AG09319 (cell line): ENCODE measurements at regions not wholly inside any gene's neighbourhood (a gene's known extent, or its start where the extent isn't known, plus 50 kb on each side); places are given as distances from the start of the nearest gene placed in this dataset.

Experiments
- DNase-seq: peaks from one replicate; pipeline ENCODE4 v3.0.0-alpha.2; 2010; ENCODE audit warnings: low read depth; ENCODE audit errors: extremely low read depth
- TF ChIP-seq, protein P1 (sequence below): IDR thresholded peaks from 2 replicates; pipeline ENCODE4 v1.5.1; 2011; ENCODE audit warnings: low read depth, mild to moderate bottlenecking, inconsistent platforms, low read length, moderate library complexity

- DNase-seq, result no peak
These were observed 381.3 kb downstream of the CTTN start for GRCh38 chr11:70779433-70780245.

GRCh38 chr11:70780246-70780535 is 381.9 kb downstream of the CTTN start:
- DNase-seq, result no peak
- TF ChIP-seq, protein P1, sequence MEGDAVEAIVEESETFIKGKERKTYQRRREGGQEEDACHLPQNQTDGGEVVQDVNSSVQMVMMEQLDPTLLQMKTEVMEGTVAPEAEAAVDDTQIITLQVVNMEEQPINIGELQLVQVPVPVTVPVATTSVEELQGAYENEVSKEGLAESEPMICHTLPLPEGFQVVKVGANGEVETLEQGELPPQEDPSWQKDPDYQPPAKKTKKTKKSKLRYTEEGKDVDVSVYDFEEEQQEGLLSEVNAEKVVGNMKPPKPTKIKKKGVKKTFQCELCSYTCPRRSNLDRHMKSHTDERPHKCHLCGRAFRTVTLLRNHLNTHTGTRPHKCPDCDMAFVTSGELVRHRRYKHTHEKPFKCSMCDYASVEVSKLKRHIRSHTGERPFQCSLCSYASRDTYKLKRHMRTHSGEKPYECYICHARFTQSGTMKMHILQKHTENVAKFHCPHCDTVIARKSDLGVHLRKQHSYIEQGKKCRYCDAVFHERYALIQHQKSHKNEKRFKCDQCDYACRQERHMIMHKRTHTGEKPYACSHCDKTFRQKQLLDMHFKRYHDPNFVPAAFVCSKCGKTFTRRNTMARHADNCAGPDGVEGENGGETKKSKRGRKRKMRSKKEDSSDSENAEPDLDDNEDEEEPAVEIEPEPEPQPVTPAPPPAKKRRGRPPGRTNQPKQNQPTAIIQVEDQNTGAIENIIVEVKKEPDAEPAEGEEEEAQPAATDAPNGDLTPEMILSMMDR, result no peak

More at GRCh38 chr11:70779433-70780245, 381.3 kb downstream of the CTTN start:
- TF ChIP-seq, protein P1, result no peak

- DNase-seq, result no peak
- TF ChIP-seq, protein P1, result no peak
These were observed 384.1 kb downstream of the CTTN start for GRCh38 chr11:70782401-70782913.

- no peak for DNase-seq
- TF ChIP-seq, protein P1, result no peak
These were observed 385.0 kb downstream of the CTTN start for GRCh38 chr11:70783356-70783755.

GRCh38 chr11:70783821-70784220 is 385.5 kb downstream of the CTTN start:
- TF ChIP-seq, protein P1, result no peak
- DNase-seq, result no peak

DNA sequence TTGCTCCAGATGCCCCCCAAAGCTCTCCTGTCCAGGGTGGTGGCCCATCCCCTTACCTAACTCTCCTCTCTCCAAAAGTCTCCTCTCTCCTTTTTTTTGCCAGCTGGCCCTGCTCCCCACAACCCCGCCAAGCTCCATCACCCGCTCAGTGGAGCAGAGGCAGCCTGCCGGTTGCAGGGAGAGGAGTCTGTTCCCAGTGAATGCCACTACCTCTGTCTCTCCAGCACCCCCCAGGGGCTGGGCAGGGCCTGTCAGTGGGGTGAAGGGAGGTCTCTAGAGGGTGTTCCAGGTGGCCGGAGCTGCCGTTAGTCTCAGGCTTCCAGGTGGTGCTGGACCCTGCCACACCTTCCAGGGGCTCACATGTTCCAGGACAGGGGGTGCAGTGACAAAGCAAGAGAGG is 387.0 kb downstream of the CTTN start:
- TF ChIP-seq, protein P1, result no peak
- DNase-seq, result no peak

DNA sequence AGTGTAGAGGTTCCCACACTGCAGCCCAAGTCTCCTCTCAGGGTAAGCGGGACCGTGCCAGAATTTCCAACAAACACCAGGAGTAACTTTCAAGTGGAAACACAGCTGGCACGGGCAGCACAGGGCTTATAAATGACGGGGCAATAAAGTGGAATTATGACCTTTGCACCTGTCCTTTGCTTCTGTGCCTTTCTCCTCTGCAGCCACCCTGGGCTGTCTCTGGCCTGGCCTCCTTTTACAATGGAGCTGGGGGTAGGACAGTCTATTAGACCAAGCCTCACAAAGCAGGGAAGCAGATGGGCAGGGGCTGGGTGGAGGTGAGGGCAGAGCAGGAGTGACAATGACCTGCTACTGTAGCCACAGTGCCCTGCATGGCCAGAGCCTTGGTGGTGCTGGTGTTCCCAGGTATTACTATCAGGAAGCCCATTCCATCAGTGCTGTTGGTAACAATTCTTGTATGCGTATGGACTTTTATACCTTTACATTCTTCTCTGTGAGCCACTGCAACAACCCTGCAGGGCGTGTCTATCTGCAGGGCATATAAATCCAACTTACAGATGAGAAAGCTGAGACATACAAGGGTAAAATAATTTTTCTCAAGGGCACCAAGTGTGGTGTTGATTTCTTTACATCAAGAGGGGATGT is 387.8 kb downstream of the CTTN start:
- TF ChIP-seq, protein P1, result no peak
- no peak for DNase-seq
